K562 (cell line): ENCODE measurements at regions not wholly inside any gene's neighbourhood (a gene's known extent, or its start where the extent isn't known, plus 50 kb on each side); places are given as distances from the start of the nearest gene placed in this dataset.
"Not testable (repeated sequence)": the region's sequence is repeated elsewhere in the genome, so short reads cannot be mapped to it uniquely, and the experiment has no call there.

Experiments
- ATAC-seq: fragments of 200-7000 bp; cut with Tn5 transposase; 3 replicates; pipeline ENCODE4 v1.9.1; 2020; ENCODE audit warnings: moderate library complexity
- BruUV-seq: library from RNA; stranded (reverse); fragments of 400-500 nt; replicated peaks from 2 replicates; lab custom pipeline; 2021; lab: Mats Ljungman, UMichigan
- CTCF ChIA-PET: fragments of 300-600 bp; formaldehyde crosslinking; extraction: SDS; loops from one replicate; lab custom pipeline; 2021; ENCODE audit warnings: low intra/inter-chr PET ratio; lab: Yijun Ruan, JAX
- POLR2A ChIA-PET: fragments of 300-600, 350-650 bp; sonication (Branson Sonifier 250); formaldehyde crosslinking; extraction: SDS; loops from one replicate; lab custom pipeline; 2021; ENCODE audit warnings: antibody characterized with exemption, inconsistent platforms; lab: Yijun Ruan, JAX
- DNase-seq, 4 experiments: peaks; one replicate each; pipeline versions ENCODE4 v3.0.0 to v3.0.0-alpha.2; 2011 to 2018; ENCODE audit warnings: low spot score in 3 of 4, mixed read lengths in 3 of 4; ENCODE audit errors: extremely low read depth in 1 of 4
- FAIRE-seq: peaks from 2 replicates; lab custom pipeline; 2011; peaks lifted over from hg19 to GRCh38; lab: Jason Lieb, UNC
- H2AFZ ChIP-seq: 2 replicates; pipeline ENCODE4 v1.6.0; 2011; ENCODE audit warnings: low read depth, low read length, control low read depth, inconsistent platforms
- H3K27ac ChIP-seq: fragments of 200-600 bp; 3 replicates; pipeline ENCODE4 v1.8.0; 2011; ENCODE audit warnings: low read depth, mild to moderate bottlenecking, control low read depth, inconsistent platforms, low read length, moderate library complexity, mixed read lengths; ENCODE audit errors: extremely low read depth
- H3K27me3 ChIP-seq, 2 experiments: fragments of 300-600 bp in 1 of 2; 2 replicates in 1 of 2; 3 replicates in 1 of 2; pipeline versions ENCODE4 v1.6.0 to v1.8.0; 2011; ENCODE audit warnings: inconsistent platforms in 2 of 2, low read length in 2 of 2, mild to moderate bottlenecking in 1 of 2, mixed read lengths in 1 of 2, moderate library complexity in 1 of 2; ENCODE audit not compliant: control insufficient read depth in 2 of 2, insufficient read depth in 2 of 2
- H3K36me3 ChIP-seq: fragments of 300-600 bp; 3 replicates; pipeline ENCODE4 v1.8.0; 2011; ENCODE audit warnings: mild to moderate bottlenecking, low read length, inconsistent platforms; ENCODE audit not compliant: control insufficient read depth, insufficient read depth
- H3K4me1 ChIP-seq, 2 experiments: fragments of 200-600 bp in 1 of 2; replicated peaks in 1 of 2; 2 replicates in 1 of 2; 3 replicates in 1 of 2; pipeline versions ENCODE4 v1.5.1 to v1.8.0; 2011; ENCODE audit warnings: inconsistent platforms in 2 of 2, low read length in 2 of 2, mild to moderate bottlenecking in 1 of 2, mixed read lengths in 1 of 2, moderate library complexity in 1 of 2; ENCODE audit not compliant: control insufficient read depth in 2 of 2, insufficient read depth in 2 of 2
- H3K4me2 ChIP-seq: 2 replicates; pipeline ENCODE4 v1.6.1; 2011; ENCODE audit warnings: low read length, control low read depth, inconsistent platforms, mixed read lengths; ENCODE audit not compliant: insufficient read depth
- H3K4me3 ChIP-seq: fragments of 200-600 bp; sonication (generic), shearing (Covaris generic); 2 replicates; pipeline ENCODE4 v1.5.1; 2016; ENCODE audit warnings: control low read depth, inconsistent platforms
- H3K79me2 ChIP-seq: fragments of 200-600 bp; 3 replicates; pipeline ENCODE4 v1.8.0; 2011; ENCODE audit warnings: low read length, inconsistent platforms; ENCODE audit not compliant: control insufficient read depth, insufficient read depth
- H3K9ac ChIP-seq, 2 experiments: 2 replicates each; pipeline versions ENCODE4 v1.6.0 to v1.6.1; 2011; ENCODE audit warnings: low read depth in 2 of 2, low read length in 2 of 2, control low read depth in 1 of 2, inconsistent platforms in 1 of 2, mild to moderate bottlenecking in 1 of 2, mixed read lengths in 1 of 2; ENCODE audit not compliant: insufficient read depth in 1 of 2
- H3K9me1 ChIP-seq: one replicate; pipeline ENCODE4 v1.6.0; 2011; ENCODE audit warnings: inconsistent platforms, mild to moderate bottlenecking, low read length, moderate library complexity; ENCODE audit not compliant: control insufficient read depth, insufficient read depth
- H3K9me3 ChIP-seq: replicated peaks from 2 replicates; pipeline ENCODE4 v1.5.1; 2011; ENCODE audit warnings: low read depth, low read length, inconsistent platforms; ENCODE audit not compliant: control insufficient read depth, insufficient read depth
- H4K20me1 ChIP-seq: replicated peaks from 2 replicates; pipeline ENCODE4 v1.6.1; 2011; ENCODE audit warnings: low read length, inconsistent platforms, mixed read lengths; ENCODE audit not compliant: control insufficient read depth, insufficient read depth
- WGBS: fragments of 100-300 bp; shearing (Covaris generic); methylation state at CpG from one replicate; pipeline ENCODE4 v1.1.6; 2016; ENCODE audit warnings: low coverage, mixed read lengths; ENCODE audit not compliant: insufficient coverage; ENCODE audit errors: missing lambda C conversion rate; 5-methylcytosine and 5-hydroxymethylcytosine counted together
- in situ Hi-C: fragments of 300-500 bp; cut with MboI; formaldehyde crosslinking; loops from 4 replicates; pipeline ENCODE4 v1.15.0; 2018; ENCODE audit warnings: inconsistent platforms, mixed read lengths
- intact Hi-C: fragments of 100-400 bp; cut with micrococcal nuclease; formaldehyde crosslinking; loops from 2 replicates; pipeline ENCODE4 v1.14.2; 2022

GRCh38 chr1:144065299-144066060 is 93.7 kb upstream of the FAM72C start:
- H3K4me2 ChIP-seq, intact Hi-C loops, H3K9me1 ChIP-seq, H4K20me1 ChIP-seq, BruUV-seq, H2AFZ ChIP-seq, ATAC-seq, CTCF ChIA-PET, in situ Hi-C loops, H3K36me3 ChIP-seq, H3K4me3 ChIP-seq, POLR2A ChIA-PET, H3K4me1 ChIP-seq, H3K27me3 ChIP-seq, H3K9me3 ChIP-seq, H3K9ac ChIP-seq, H3K79me2 ChIP-seq, H3K27ac ChIP-seq, FAIRE-seq, DNase-seq: not testable (repeated sequence)
- WGBS = no CpG with 5 or more reads among the region's 5 CpGs

- in situ Hi-C loops, H3K27ac ChIP-seq, ATAC-seq, H3K4me3 ChIP-seq, H4K20me1 ChIP-seq, H3K9ac ChIP-seq, H2AFZ ChIP-seq, intact Hi-C loops, H3K9me3 ChIP-seq, H3K36me3 ChIP-seq, DNase-seq, BruUV-seq, CTCF ChIA-PET, H3K4me1 ChIP-seq, H3K4me2 ChIP-seq, H3K9me1 ChIP-seq, H3K79me2 ChIP-seq, H3K27me3 ChIP-seq, POLR2A ChIA-PET, FAIRE-seq: not testable (repeated sequence)
- WGBS = no CpG with 5 or more reads among the region's 5 CpGs
Measured at GRCh38 chr1:144049365-144049764, 77.6 kb upstream of the FAM72C start.

GRCh38 chr1:144046645-144047044 is 74.9 kb upstream of the FAM72C start:
- ATAC-seq, H3K9me1 ChIP-seq, H3K36me3 ChIP-seq, DNase-seq, H3K9ac ChIP-seq, BruUV-seq, H3K79me2 ChIP-seq, H3K9me3 ChIP-seq, H3K4me1 ChIP-seq, H4K20me1 ChIP-seq, FAIRE-seq, H3K4me3 ChIP-seq, H3K4me2 ChIP-seq, H3K27ac ChIP-seq, H3K27me3 ChIP-seq, intact Hi-C loops, H2AFZ ChIP-seq, in situ Hi-C loops, CTCF ChIA-PET, POLR2A ChIA-PET: not testable (repeated sequence)
- no CpG with 5 or more reads among the region's 3 CpGs for WGBS
